Heart left ventricle (tissue), 13 donors: ENCODE measurements at regions not wholly inside any gene's neighbourhood (a gene's known extent, or its start where the extent isn't known, plus 50 kb on each side); places are given as distances from the start of the nearest gene placed in this dataset.

Experiments used
- POLR2A ChIP-seq, 2 donors: fragments of 450-650 bp; IDR thresholded peaks; one replicate each; pipeline ENCODE4 v1.6.1; 2017; ENCODE audit warnings: antibody characterized with exemption in 2 of 2, mild to moderate bottlenecking in 2 of 2, moderate library complexity in 2 of 2
- TF ChIP-seq, protein P1 (sequence below), 12 donors: fragments of 200-600 bp; sonication (generic) in 4 of 12; IDR thresholded peaks; one replicate each; pipeline versions ENCODE4 v1.5.0 to v1.8.0; 2018 to 2022; ENCODE audit warnings: antibody characterized with exemption in 12 of 12, mild to moderate bottlenecking in 5 of 12
- donor health status: ischemic (EF 13 %, LVEDD 7.1; RV severe dilation, severe dysfunction).
- donor health status: DM: no; HTN: yes; CAD: no.
- donor health status: DM: no; HTN: no; CAD: no.
- donor health status: ischemic (EF 25% LVEDD 6.9; RV normal size, moderate dysfunction).
- donor health status: ischemic (EF 25% LVEDD 5.7; RV mildly dilated, moderate dysfunction).
- donor health status: ischemic (EF 35%, LVEDD 5.7; RV mildly dilated, moderate dysfunction).
- donor health status: nonischemic (EF 11% LVEDD 7.7; RV severe dilation, severe dysfunction).
- donor health status: DM: yes; HTN: yes; CAD: no.
- donor health status: PGD.
- donor health status: ischemic (EF 29% LVEDD 5.4; RV normal size, mild dysfunction).
- donor health status: nonischemic (EF 23%, LVEDD 6.1; RV moderate dilation, normal function).

DNA sequence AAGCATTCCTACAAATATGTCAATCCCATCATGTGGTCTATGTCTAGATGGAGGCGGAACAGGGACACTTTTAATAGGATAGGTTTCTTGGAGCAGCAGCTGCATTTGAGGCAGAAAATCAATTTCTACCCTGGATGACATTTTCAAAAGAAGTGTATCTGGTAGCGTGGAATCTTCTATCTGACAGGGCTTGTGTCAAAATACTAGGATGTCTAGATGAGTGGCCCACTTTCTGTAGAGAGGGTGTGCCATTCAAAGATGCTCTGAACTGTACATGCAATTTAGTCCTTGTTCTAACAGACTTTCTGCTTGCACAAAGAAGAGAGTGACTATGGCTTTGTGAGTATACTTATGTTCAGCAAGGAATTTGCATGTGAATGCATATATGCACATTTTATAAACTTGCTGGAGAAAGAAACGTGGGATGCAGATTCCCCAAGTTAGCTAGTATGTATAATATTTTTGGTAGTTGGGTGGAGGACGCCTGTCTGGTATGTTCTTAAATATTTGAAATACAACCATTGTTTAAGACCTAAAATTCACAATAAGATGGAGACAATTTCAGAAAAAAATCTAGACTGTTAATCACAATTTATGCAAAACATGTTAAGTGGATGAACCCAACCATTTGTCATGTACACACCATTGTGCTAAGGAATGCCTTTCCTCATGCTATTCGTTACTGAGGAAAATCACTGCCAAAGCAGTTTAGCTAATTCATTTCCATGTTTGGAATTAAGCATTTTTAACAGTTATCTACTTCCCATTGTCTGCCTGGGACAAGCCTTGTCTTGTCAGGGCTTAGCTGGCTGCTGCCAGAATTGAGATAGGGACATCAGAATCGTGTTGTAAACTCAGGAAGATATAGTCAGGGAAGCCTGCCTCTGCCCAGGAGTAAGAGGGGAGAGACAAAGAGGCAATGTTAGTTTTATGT lies 129.1 kb upstream of the MEF2C start:
- TF ChIP-seq POLR2A (IDR thresholded peaks at IDR 0.05) = no peak
- TF ChIP-seq, protein P1, sequence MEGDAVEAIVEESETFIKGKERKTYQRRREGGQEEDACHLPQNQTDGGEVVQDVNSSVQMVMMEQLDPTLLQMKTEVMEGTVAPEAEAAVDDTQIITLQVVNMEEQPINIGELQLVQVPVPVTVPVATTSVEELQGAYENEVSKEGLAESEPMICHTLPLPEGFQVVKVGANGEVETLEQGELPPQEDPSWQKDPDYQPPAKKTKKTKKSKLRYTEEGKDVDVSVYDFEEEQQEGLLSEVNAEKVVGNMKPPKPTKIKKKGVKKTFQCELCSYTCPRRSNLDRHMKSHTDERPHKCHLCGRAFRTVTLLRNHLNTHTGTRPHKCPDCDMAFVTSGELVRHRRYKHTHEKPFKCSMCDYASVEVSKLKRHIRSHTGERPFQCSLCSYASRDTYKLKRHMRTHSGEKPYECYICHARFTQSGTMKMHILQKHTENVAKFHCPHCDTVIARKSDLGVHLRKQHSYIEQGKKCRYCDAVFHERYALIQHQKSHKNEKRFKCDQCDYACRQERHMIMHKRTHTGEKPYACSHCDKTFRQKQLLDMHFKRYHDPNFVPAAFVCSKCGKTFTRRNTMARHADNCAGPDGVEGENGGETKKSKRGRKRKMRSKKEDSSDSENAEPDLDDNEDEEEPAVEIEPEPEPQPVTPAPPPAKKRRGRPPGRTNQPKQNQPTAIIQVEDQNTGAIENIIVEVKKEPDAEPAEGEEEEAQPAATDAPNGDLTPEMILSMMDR (IDR thresholded peaks at IDR 0.05) = no peak
